ENCODE measurements at regions not wholly inside any gene's neighbourhood (a gene's known extent, or its start where the extent isn't known, plus 50 kb on each side); places are given as distances from the start of the nearest gene placed in this dataset.
A peak's percentile ranks its signal among the peaks of the same experiment; 100 is the strongest.

- Histone ChIP-seq H3K9me3 (no peaks in the 10 kb centered on the region), H3K4me1 (ENCODE audit: low read depth) (no peaks in the 10 kb centered on the region), H3K36me3 (ENCODE audit: low read depth) (no peaks in the 10 kb centered on the region), H3K4me3 (no peak overlapping the region)
- no peak for DNase-seq
- peak; percentile 19 for ATAC-seq
- TF ChIP-seq CTCF (IDR thresholded peaks at IDR 0.05): no peak
- intact Hi-C loops (cut with DNase I, micrococcal nuclease): no loop called here
Observed at GRCh38 chr5:72634444-72634843, 127.2 kb upstream of the ZNF366 start.

GRCh38 chr5:72633649-72634048 lies 126.4 kb upstream of the ZNF366 start:
- Histone ChIP-seq H3K36me3 (ENCODE audit: low read depth) (no peaks in the 10 kb centered on the region), H3K9me3 (no peaks in the 10 kb centered on the region), H3K4me1 (ENCODE audit: low read depth) (no peaks in the 10 kb centered on the region), H3K4me3 (no peak overlapping the region)
- ATAC-seq: no peak
- TF ChIP-seq CTCF (IDR thresholded peaks at IDR 0.05): no peak
- intact Hi-C loops (cut with DNase I, micrococcal nuclease): no loop called here
- DNase-seq: no peak

- no peaks in the 10 kb centered on the region for H3K9me3 ChIP-seq
- H3K36me3 ChIP-seq (ENCODE audit: low read depth): no peaks in the 10 kb centered on the region
- ATAC-seq (no peak), DNase-seq (no peak)
- intact Hi-C loops (cut with DNase I, micrococcal nuclease): no loop called here
- no peak overlapping the region for H3K4me3 ChIP-seq
- TF ChIP-seq CTCF (IDR thresholded peaks at IDR 0.05): no peak
- no peaks in the 10 kb centered on the region for H3K4me1 ChIP-seq (ENCODE audit: low read depth)
Observed at GRCh38 chr5:72633041-72633445, 125.8 kb upstream of the ZNF366 start.

GRCh38 chr5:72630721-72631120 lies 123.5 kb upstream of the ZNF366 start:
- H3K4me1 ChIP-seq (ENCODE audit: low read depth): no peaks in the 10 kb centered on the region
- no peak overlapping the region for H3K4me3 ChIP-seq
- intact Hi-C loops (cut with DNase I, micrococcal nuclease): no loop called here
- DNase-seq (no peak), ATAC-seq (no peak)
- no peaks in the 10 kb centered on the region for H3K9me3 ChIP-seq
- H3K36me3 ChIP-seq (ENCODE audit: low read depth): no peaks in the 10 kb centered on the region
- TF ChIP-seq CTCF (IDR thresholded peaks at IDR 0.05): no peak

GRCh38 chr5:72630081-72630480 lies 122.9 kb upstream of the ZNF366 start:
- Histone ChIP-seq H3K36me3 (ENCODE audit: low read depth) (no peaks in the 10 kb centered on the region), H3K9me3 (no peaks in the 10 kb centered on the region), H3K4me3 (no peak overlapping the region), H3K4me1 (ENCODE audit: low read depth) (no peaks in the 10 kb centered on the region)
- ATAC-seq (no peak), DNase-seq (no peak)
- intact Hi-C loops (cut with DNase I, micrococcal nuclease): no loop called here
- no peak for TF ChIP-seq CTCF (IDR thresholded peaks at IDR 0.05)

- DNase-seq (no peak), ATAC-seq (peak; percentile 67)
- no peak for TF ChIP-seq CTCF (IDR thresholded peaks at IDR 0.05)
- Histone ChIP-seq H3K36me3 (ENCODE audit: low read depth) (no peaks in the 10 kb centered on the region), H3K4me3 (no peak overlapping the region), H3K9me3 (no peaks in the 10 kb centered on the region), H3K4me1 (ENCODE audit: low read depth) (no peaks in the 10 kb centered on the region)
- intact Hi-C loops (cut with DNase I, micrococcal nuclease): no loop called here
Observed at GRCh38 chr5:72628771-72629371, 121.7 kb upstream of the ZNF366 start.
